Skin epidermis (tissue), 12 donors: ENCODE measurements at regions not wholly inside any gene's neighbourhood (a gene's known extent, or its start where the extent isn't known, plus 50 kb on each side); places are given as distances from the start of the nearest gene placed in this dataset.
"Not testable (repeated sequence)": the region's sequence is repeated elsewhere in the genome, so short reads cannot be mapped to it uniquely, and the experiment has no call there.

Experiments used
- H3K27ac ChIP-seq, 21 experiments: fragments of 200-600 bp; sonication (generic) in 11 of 21; one replicate each; pipeline ENCODE4 v1.5.0; 2020; ENCODE audit warnings: mild to moderate bottlenecking in 3 of 21, inconsistent platforms in 2 of 21, moderate library complexity in 2 of 21
- H3K4me3 ChIP-seq, 7 experiments: fragments of 200-600 bp; sonication (generic) in 2 of 7; one replicate each; pipeline ENCODE4 v1.5.0; 2020; ENCODE audit warnings: inconsistent platforms in 2 of 7, mild to moderate bottlenecking in 2 of 7, moderate library complexity in 1 of 7

GRCh38 chr7:10593080-10593479 lies 380.6 kb upstream of the PHF14 start:
- H3K27ac ChIP-seq, result no peak overlapping the region
- H3K4me3 ChIP-seq, result no peak overlapping the region

DNA sequence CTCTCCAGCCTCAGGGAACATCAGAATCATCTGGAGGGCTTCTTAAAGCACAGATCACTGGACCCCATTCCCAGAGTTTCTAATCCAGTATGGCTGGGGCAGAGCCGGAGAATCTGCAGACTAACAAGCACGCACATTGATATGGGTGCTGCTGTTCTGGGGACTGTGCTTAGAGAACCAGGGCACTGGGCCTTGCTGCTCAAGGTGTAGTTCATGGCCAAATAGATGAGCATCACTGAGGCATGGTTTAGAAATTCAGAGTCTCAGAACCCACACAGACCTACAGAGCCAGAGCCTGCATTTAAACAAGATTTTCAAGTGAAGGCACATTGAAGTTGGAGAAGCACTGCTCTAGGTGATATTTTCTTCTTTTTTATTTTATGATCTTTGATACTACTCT lies 376.8 kb upstream of the PHF14 start:
- Histone ChIP-seq H3K27ac (no peak overlapping the region), H3K4me3 (no peak overlapping the region)

DNA sequence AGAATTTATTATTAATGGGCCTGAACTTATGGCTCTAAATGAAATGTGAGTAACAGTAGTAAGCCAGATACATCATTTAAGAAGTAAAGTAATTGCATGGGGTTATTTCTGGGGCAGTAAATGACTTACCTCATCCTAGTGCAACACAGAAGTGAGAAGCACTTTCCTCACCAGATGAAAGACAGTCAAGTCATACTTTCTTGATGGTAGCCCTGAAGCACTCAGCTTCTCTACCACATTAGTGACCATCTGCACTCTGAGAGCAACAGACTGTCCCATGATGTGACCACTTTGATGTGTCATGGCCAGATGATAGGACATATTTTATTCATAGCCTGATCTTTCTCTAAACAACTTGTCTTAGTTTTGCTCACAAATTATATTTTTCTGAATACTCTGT lies 369.5 kb upstream of the PHF14 start:
- Histone ChIP-seq H3K27ac (no peak overlapping the region), H3K4me3 (no peak overlapping the region)

GRCh38 chr7:10612950-10613349 lies 360.7 kb upstream of the PHF14 start:
- no peak overlapping the region for H3K4me3 ChIP-seq
- H3K27ac ChIP-seq, result no peak overlapping the region

GRCh38 chr7:10618953-10619352 lies 354.7 kb upstream of the PHF14 start:
- Histone ChIP-seq H3K4me3 (no peak overlapping the region), H3K27ac (no peak overlapping the region)

DNA sequence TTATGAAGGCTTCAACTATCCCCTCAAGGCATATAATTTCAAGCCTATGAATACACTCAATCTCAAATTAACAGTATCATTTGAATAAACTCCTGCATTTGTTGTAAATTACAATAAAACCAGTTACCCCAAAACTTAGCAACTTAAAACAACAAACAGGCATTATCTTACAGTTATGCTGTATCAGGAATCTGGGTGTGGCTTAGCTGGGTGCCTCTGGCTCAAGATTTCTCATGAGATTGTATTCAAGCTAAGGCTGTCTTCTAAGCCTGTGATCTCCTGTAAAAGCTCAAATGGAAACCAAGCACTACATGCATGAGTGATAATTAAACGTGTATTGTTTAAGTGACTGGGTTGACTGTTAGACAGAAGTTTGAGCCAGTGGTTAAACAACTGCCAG lies 341.0 kb upstream of the PHF14 start:
- H3K4me3 ChIP-seq, result no peak overlapping the region
- no peak overlapping the region for H3K27ac ChIP-seq

DNA sequence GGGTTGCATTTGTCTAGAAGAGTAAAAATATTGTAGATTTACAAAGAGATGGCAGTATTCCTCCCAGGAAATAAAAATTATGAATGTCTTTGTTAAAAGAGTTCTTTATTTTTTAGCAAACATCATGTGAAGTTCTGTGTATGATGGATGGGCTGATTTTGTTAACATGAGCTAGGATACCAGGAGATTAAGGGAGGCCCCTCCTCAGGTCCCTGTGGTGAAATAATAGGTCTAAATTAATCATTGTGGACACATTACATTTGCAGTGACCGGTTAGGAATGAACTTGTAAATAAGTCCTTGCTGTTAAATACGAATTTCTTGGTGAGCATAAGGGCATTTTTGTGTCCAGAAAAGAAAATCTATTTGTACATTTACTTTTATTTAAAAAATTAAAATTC lies 339.4 kb upstream of the PHF14 start:
- Histone ChIP-seq H3K27ac (no peak overlapping the region), H3K4me3 (no peak overlapping the region)

GRCh38 chr7:10637991-10638390 lies 335.7 kb upstream of the PHF14 start:
- H3K27ac ChIP-seq, result no peak overlapping the region
- H3K4me3 ChIP-seq, result no peak overlapping the region

DNA sequence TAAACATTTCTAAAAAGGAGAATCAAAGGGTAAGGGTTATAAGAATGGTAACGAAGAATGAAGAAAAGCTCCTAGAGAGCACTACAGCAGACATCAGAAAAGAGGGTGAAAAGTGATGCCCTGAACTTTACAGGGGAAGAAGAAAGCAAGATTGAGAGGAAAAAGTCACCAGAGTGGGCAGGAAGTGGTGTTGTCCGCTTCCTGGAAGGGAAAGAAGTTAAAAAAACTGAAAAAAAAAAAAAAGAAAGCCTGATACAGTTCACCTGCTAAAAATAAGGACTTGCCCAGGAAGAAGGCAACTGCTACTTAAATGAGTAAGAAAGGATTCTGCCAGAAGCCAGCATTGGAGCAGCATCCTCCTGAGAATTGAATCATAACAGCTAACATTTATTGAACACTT lies 330.1 kb upstream of the PHF14 start:
- Histone ChIP-seq H3K4me3 (no peak overlapping the region), H3K27ac (no peak overlapping the region)

GRCh38 chr7:10644849-10645248 lies 328.8 kb upstream of the PHF14 start:
- Histone ChIP-seq H3K27ac (no peak overlapping the region), H3K4me3 (no peak overlapping the region)

DNA sequence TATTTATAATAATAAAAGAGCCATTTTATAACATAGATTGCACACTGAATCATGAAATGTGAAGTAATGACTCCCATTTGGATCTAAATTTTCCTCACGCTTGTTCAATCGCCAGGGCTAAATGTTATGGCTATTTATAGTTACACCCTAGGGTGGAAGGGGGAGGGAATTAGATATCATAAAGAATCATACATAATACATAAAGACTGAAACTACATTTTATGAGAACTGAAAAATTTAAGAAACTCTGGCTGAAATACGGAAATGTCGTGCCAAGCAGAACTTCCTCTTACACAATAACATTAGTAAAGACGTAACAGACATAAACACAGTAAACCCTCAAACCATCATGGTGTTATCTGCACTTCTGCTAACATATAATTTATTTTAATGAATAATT lies 327.5 kb upstream of the PHF14 start:
- H3K27ac ChIP-seq, result no peak overlapping the region

GRCh38 chr7:10648289-10648688 lies 325.4 kb upstream of the PHF14 start:
- Histone ChIP-seq H3K27ac (no peak overlapping the region), H3K4me3 (no peak overlapping the region)

More for the DNA sequence above, 327.5 kb upstream of the PHF14 start:
- no peak overlapping the region for H3K4me3 ChIP-seq

DNA sequence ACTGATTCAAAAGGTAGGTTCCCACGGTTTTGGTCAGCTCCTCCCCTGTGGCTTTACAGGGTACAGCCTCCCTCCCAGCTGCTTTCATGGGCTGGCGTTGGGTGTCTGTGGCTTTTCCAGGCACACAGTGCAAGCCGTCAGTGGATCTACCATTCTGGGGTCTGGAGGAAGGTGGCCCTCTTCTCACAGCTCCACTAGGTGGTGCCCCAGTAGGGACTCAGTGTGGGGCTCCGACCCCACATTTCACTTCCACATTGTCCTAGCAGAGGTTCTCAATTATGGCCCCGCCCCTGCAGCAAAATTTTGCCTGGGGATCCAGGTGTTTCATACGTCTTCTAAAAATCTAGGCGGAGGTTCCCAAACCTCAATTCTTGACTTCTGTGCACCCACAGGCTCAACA lies 324.6 kb upstream of the PHF14 start:
- not testable (repeated sequence) for H3K27ac ChIP-seq, H3K4me3 ChIP-seq

GRCh38 chr7:10655031-10655430 lies 318.6 kb upstream of the PHF14 start:
- Histone ChIP-seq H3K27ac (no peak overlapping the region), H3K4me3 (no peak overlapping the region)

DNA sequence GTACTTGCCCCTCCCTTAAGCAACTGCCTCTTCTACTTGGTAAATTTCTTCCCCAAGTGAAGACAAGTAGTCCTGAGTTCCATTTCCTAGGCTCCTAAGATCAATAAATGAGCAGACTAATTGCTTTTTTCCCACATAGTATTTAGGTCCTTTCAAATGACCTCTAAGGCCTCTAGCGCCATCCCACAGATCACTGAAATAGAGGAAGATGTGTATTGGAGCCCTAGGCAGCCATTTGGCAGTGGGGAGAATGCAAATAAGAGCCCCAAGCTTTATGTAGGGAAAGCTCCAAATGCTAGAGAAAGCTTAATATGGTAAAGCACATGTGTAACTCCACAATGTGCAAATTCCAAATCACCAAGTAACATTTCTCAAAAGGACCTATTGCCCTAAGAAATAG lies 316.5 kb upstream of the PHF14 start:
- Histone ChIP-seq H3K27ac (no peak overlapping the region), H3K4me3 (no peak overlapping the region)

GRCh38 chr7:10657837-10658236 lies 315.8 kb upstream of the PHF14 start:
- H3K27ac ChIP-seq, result no peak overlapping the region
- no peak overlapping the region for H3K4me3 ChIP-seq

DNA sequence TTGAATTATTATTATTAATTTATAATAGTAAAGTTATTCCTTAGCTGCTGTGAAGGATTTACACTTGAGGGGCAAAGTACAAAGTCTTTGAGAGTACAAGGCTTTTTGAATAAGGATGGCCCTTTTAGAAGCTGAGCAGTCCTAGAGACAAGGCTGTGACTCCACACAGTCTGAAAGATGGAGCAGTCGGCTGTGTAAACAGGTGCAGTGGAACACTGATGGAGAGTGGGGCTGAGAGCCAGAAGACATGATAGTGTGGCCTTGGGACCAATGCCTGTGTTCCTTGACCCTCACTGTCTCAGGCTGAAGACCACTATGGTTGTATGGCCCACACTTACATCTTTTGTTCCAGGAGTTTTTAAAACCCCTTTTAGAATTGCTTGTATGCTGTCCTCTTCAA lies 311.2 kb upstream of the PHF14 start:
- no peak overlapping the region for H3K27ac ChIP-seq
- no peak overlapping the region for H3K4me3 ChIP-seq

DNA sequence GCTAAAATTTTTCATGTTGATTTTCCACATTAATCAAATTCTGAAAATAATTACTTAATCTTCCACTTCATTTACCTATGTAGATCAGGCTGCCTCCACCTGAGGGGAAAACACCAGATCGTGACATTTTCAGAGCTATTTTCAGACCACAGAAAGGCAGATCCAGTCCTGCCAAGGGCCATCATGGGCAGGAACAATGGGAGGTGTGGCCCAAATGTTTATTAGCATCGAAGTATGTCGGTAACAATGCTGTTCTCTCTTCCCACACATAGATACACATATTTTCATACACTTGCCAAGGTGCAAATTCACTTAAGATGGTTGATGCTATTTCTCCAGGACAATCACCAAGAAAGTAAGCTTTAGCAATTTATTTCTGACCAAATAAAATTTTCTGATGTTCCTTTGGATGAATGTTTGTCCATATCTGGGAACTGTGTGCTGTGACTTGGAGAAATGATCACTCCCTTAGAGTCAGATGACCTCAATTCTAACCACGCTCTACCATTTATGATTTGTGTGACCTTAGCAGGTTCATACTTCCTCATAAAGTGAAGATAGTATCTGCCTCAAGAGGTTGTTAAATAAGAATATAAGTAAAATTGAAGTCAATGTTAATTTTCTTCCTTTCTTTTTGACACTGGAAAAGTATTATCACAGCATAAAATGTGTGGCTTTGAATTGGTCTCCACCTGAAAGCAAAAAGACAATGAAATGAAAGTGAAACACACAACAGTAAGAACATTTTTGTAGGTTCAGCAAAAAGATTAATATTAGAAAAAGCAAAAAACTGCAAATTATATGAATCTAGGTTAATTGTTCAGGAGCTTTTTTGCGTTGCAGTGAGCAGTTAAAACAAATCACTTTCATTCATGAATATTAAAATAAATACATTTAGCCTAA lies 310.4 kb upstream of the PHF14 start:
- no peak overlapping the region for H3K27ac ChIP-seq
- H3K4me3 ChIP-seq, result no peak overlapping the region

GRCh38 chr7:10672186-10672585 lies 301.5 kb upstream of the PHF14 start:
- Histone ChIP-seq H3K27ac (no peak overlapping the region), H3K4me3 (no peak overlapping the region)

GRCh38 chr7:10677211-10677610 lies 296.5 kb upstream of the PHF14 start:
- no peak overlapping the region for H3K27ac ChIP-seq

DNA sequence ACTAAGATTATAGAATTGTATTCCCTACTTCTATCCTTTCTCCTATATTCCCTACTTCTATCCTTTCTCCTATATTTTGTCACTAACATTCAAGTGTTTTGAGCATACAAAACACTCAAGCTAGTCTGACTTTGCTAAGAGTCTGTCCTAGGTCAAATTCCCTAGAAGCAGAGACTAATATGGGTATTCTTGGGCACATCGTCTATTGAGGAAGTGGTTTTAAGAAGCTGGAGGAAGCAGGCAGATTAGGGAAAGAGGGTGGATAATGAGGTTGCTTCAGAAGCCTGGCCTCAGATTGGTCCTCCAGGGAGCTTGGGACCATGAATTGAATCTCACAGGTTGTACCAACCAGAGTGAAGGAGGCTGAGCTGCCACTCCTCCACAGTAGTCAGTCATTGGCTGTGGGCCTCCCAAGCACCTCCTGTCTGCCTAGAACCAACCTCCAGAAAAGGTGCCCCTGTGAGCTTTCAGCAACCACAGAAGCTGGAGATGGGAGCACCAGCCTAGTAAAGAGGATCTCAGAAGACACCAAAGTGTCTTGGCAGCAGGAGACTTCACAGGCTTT lies 295.9 kb upstream of the PHF14 start:
- no peak overlapping the region for H3K27ac ChIP-seq
- H3K4me3 ChIP-seq, result no peak overlapping the region

More at GRCh38 chr7:10677211-10677610, 296.5 kb upstream of the PHF14 start:
- H3K4me3 ChIP-seq, result no peak overlapping the region

GRCh38 chr7:10684606-10685005 lies 289.1 kb upstream of the PHF14 start:
- no peak overlapping the region for H3K4me3 ChIP-seq
- H3K27ac ChIP-seq, result no peak overlapping the region
